H9 (cell line): ENCODE measurements at regions not wholly inside any gene's neighbourhood (a gene's known extent, or its start where the extent isn't known, plus 50 kb on each side); places are given as distances from the start of the nearest gene placed in this dataset.

Source experiments
- DNase-seq: peaks from one replicate; pipeline ENCODE4 v3.0.0-alpha.2; 2017
- H2AFZ ChIP-seq: one replicate; pipeline ENCODE4 v1.6.1; 2013; ENCODE audit warnings: mild to moderate bottlenecking, low read length, control low read depth, moderate library complexity
- H2AK5ac ChIP-seq: 2 replicates; pipeline ENCODE4 v1.6.1; 2013; ENCODE audit warnings: low read length, control low read depth, mixed read lengths; ENCODE audit not compliant: insufficient read length
- H2BK120ac ChIP-seq: one replicate; pipeline ENCODE4 v1.6.1; 2013; ENCODE audit warnings: low read depth, mild to moderate bottlenecking, low read length, control low read depth, inconsistent platforms; ENCODE audit not compliant: poor library complexity, severe bottlenecking
- H2BK12ac ChIP-seq: 2 replicates; pipeline ENCODE4 v1.6.1; 2013; ENCODE audit warnings: low read length, control low read depth, mixed read lengths, low read depth; ENCODE audit not compliant: insufficient read length
- H2BK15ac ChIP-seq: 2 replicates; pipeline ENCODE4 v1.6.1; 2013; ENCODE audit warnings: low read depth, low read length, control low read depth
- H2BK20ac ChIP-seq: one replicate; pipeline ENCODE4 v1.6.1; 2013; ENCODE audit warnings: low read depth, mild to moderate bottlenecking, low read length, control low read depth, inconsistent platforms; ENCODE audit not compliant: poor library complexity, severe bottlenecking
- H2BK5ac ChIP-seq: 2 replicates; pipeline ENCODE4 v1.6.1; 2013; ENCODE audit warnings: low read length, control low read depth, mixed read lengths; ENCODE audit not compliant: insufficient read length
- H3K14ac ChIP-seq: 2 replicates; pipeline ENCODE4 v1.6.1; 2013; ENCODE audit warnings: low read length, control low read depth; ENCODE audit not compliant: insufficient read depth
- H3K18ac ChIP-seq: 2 replicates; pipeline ENCODE4 v1.6.1; 2013; ENCODE audit warnings: low read depth, mild to moderate bottlenecking, mixed read lengths, low read length, control low read depth; ENCODE audit not compliant: insufficient read length
- H3K23ac ChIP-seq: 2 replicates; pipeline ENCODE4 v1.6.1; 2013; ENCODE audit warnings: low read length, control low read depth, mixed read lengths, low read depth; ENCODE audit not compliant: insufficient read length
- H3K23me2 ChIP-seq: 2 replicates; pipeline ENCODE4 v1.6.1; 2013; ENCODE audit warnings: low read depth, mild to moderate bottlenecking, mixed read lengths, low read length, control low read depth; ENCODE audit not compliant: insufficient read length, poor library complexity, severe bottlenecking
- H3K27ac ChIP-seq: 2 replicates; pipeline ENCODE4 v1.5.1; 2013; ENCODE audit warnings: low read length, control low read depth, mixed read lengths, low read depth; ENCODE audit not compliant: insufficient read length
- H3K27me3 ChIP-seq: 2 replicates; pipeline ENCODE4 v1.6.1; 2013; ENCODE audit warnings: low read length, control low read depth, inconsistent platforms; ENCODE audit not compliant: insufficient read depth
- H3K4ac ChIP-seq: 2 replicates; pipeline ENCODE4 v1.6.1; 2013; ENCODE audit warnings: low read depth, mild to moderate bottlenecking, control low read depth, inconsistent platforms, low read length, moderate library complexity
- H3K4me1 ChIP-seq: 2 replicates; pipeline ENCODE4 v1.6.1; 2013; ENCODE audit warnings: low read length, control low read depth, inconsistent platforms; ENCODE audit not compliant: insufficient read depth
- H3K4me2 ChIP-seq: 2 replicates; pipeline ENCODE4 v1.6.1; 2013; ENCODE audit warnings: low read length, control low read depth, mixed read lengths; ENCODE audit not compliant: insufficient read length, insufficient read depth
- H3K56ac ChIP-seq: 2 replicates; pipeline ENCODE4 v1.6.1; 2013; ENCODE audit warnings: low read depth, mild to moderate bottlenecking, mixed read lengths, low read length, control low read depth; ENCODE audit not compliant: insufficient read length
- H3K79me1 ChIP-seq: 2 replicates; pipeline ENCODE4 v1.6.1; 2013; ENCODE audit warnings: low read depth, mild to moderate bottlenecking, moderate library complexity, low read length, control low read depth, inconsistent platforms; ENCODE audit not compliant: insufficient read depth, poor library complexity, severe bottlenecking
- H3K79me2 ChIP-seq: 2 replicates; pipeline ENCODE4 v1.6.1; 2013; ENCODE audit warnings: low read length, control low read depth, inconsistent platforms; ENCODE audit not compliant: insufficient read depth
- H3K9ac ChIP-seq: 2 replicates; pipeline ENCODE4 v1.6.1; 2013; ENCODE audit warnings: low read length, control low read depth, mixed read lengths; ENCODE audit not compliant: insufficient read length; ENCODE audit errors: extremely low read depth
- H3K9me3 ChIP-seq: one replicate; pipeline ENCODE4 v1.6.1; 2013; ENCODE audit warnings: low read depth, low read length, inconsistent platforms; ENCODE audit not compliant: control insufficient read depth
- H3T11ph ChIP-seq: one replicate; pipeline ENCODE4 v1.6.1; 2013; ENCODE audit warnings: mild to moderate bottlenecking, low read length, control low read depth, inconsistent platforms
- H4K20me1 ChIP-seq: one replicate; pipeline ENCODE4 v1.6.1; 2013; ENCODE audit not compliant: control insufficient read depth, insufficient read length, insufficient read depth
- H4K5ac ChIP-seq: 2 replicates; pipeline ENCODE4 v1.6.1; 2013; ENCODE audit warnings: low read depth, mild to moderate bottlenecking, mixed read lengths, low read length, control low read depth; ENCODE audit not compliant: insufficient read length
- H4K8ac ChIP-seq: replicated peaks from 2 replicates; pipeline ENCODE4 v1.6.1; 2013; ENCODE audit warnings: low read length, control low read depth, mixed read lengths, low read depth; ENCODE audit not compliant: insufficient read length
- H4K91ac ChIP-seq: 2 replicates; pipeline ENCODE4 v1.6.1; 2013; ENCODE audit warnings: low read depth, mild to moderate bottlenecking, moderate library complexity, mixed read lengths, low read length, control low read depth; ENCODE audit not compliant: insufficient read length
- H3K27ac Mint-ChIP-seq, 3 experiments: 2 replicates in 2 of 3; 3 replicates in 1 of 3; pipeline ENCODE4 v1.8.0; 2020 to 2021; ENCODE audit warnings: mixed read lengths in 3 of 3, mild to moderate bottlenecking in 1 of 3, moderate library complexity in 1 of 3
- H3K27me3 Mint-ChIP-seq: 2 replicates; pipeline ENCODE4 v1.8.0; 2021; ENCODE audit warnings: low read depth, mild to moderate bottlenecking, moderate library complexity, mixed read lengths
- H3K36me3 Mint-ChIP-seq, 3 experiments: 2 replicates in 2 of 3; 3 replicates in 1 of 3; pipeline ENCODE4 v1.8.0; 2020 to 2021; ENCODE audit warnings: low read depth in 3 of 3, mixed read lengths in 3 of 3; ENCODE audit not compliant: insufficient read depth in 1 of 3
- H3K4me1 Mint-ChIP-seq, 2 experiments: 2 replicates each; pipeline ENCODE4 v1.8.0; 2020; ENCODE audit warnings: mixed read lengths in 2 of 2
- H3K4me3 Mint-ChIP-seq, 2 experiments: 2 replicates in 1 of 2; 3 replicates in 1 of 2; pipeline ENCODE4 v1.8.0; 2020 to 2021; ENCODE audit warnings: mild to moderate bottlenecking in 2 of 2, mixed read lengths in 2 of 2, moderate library complexity in 1 of 2
- H3K9me3 Mint-ChIP-seq, 2 experiments: 2 replicates in 1 of 2; 3 replicates in 1 of 2; pipeline ENCODE4 v1.8.0; 2020; ENCODE audit warnings: mild to moderate bottlenecking in 2 of 2, mixed read lengths in 2 of 2, moderate library complexity in 1 of 2
- CTCF ChIP-seq: fragments of 200-600 bp; sonication (generic); conservative IDR thresholded peaks from 3 replicates; pipeline ENCODE4 v1.8.0; 2021; ENCODE audit warnings: antibody characterized with exemption, mild to moderate bottlenecking
- WGBS: extraction: QIAGEN DNeasy Blood & Tissue Kit; methylation state at CpG from one replicate; pipeline ENCODE4 v1.1.7; 2013; ENCODE audit warnings: missing lambda C conversion rate, low lambda C conversion rate, mixed read lengths; ENCODE audit not compliant: insufficient read length; ENCODE audit errors: extremely low coverage; 5-methylcytosine and 5-hydroxymethylcytosine counted together

- H2BK120ac ChIP-seq, result no peak overlapping the region
- H3K4me1 ChIP-seq, result no peaks in the 10 kb centered on the region
- no peak overlapping the region for H3K18ac ChIP-seq
- Mint-ChIP-seq H3K27me3 (peaks cover 5% of the 10 kb centered on the region; the same call in 1 of the 2 replicates), H3K9me3 (peaks cover 3 to 9% of the 10 kb centered on the region in 2 experiments; a peak in 3 of 5 replicates), H3K4me3 (no peak overlapping the region), H3K4me1 (peaks cover 2 to 16% of the 10 kb centered on the region in 2 experiments; a peak in 3 of 4 replicates), H3K36me3 (peaks cover 0 to 9% (median 6%) of the 10 kb centered on the region in 3 experiments; a peak in 4 of 7 replicates), H3K27ac (no peak overlapping the region)
- no peak overlapping the region for H3K4me2 ChIP-seq
- no peak overlapping the region for H2BK15ac ChIP-seq
- no peak overlapping the region for H2BK12ac ChIP-seq
- no peak overlapping the region for H3K14ac ChIP-seq
- H3K56ac ChIP-seq, result no peak overlapping the region
- no peak overlapping the region for H3K9ac ChIP-seq
- no peaks in the 10 kb centered on the region for H3K23me2 ChIP-seq
- no peak overlapping the region for H2AFZ ChIP-seq
- H3K9me3 ChIP-seq, result peaks cover 6% of the 10 kb centered on the region
- H3K79me1 ChIP-seq, result no peaks in the 10 kb centered on the region
- H4K91ac ChIP-seq, result no peak overlapping the region
- no peak overlapping the region for H2AK5ac ChIP-seq
- no peak overlapping the region for H3K27ac ChIP-seq
- no peak overlapping the region for H3T11ph ChIP-seq
- no peak overlapping the region for H2BK20ac ChIP-seq
- H3K79me2 ChIP-seq, result no peaks in the 10 kb centered on the region
- H4K20me1 ChIP-seq, result no peaks in the 10 kb centered on the region
- no peak overlapping the region for H4K5ac ChIP-seq
- no peaks in the 10 kb centered on the region for H3K27me3 ChIP-seq
- no peak for TF ChIP-seq CTCF
- DNase-seq, result no peak
- no peak overlapping the region for H3K23ac ChIP-seq
- no peak overlapping the region for H3K4ac ChIP-seq
- no peak overlapping the region for H2BK5ac ChIP-seq
- H4K8ac ChIP-seq, result no peak overlapping the region
- no CpG with 5 or more reads among the region's 5 CpGs for WGBS
Observed at GRCh38 chr12:65668981-65669695, 155.1 kb upstream of the HMGA2 start.
